ENCODE measurements at regions not wholly inside any gene's neighbourhood (a gene's known extent, or its start where the extent isn't known, plus 50 kb on each side); places are given as distances from the start of the nearest gene placed in this dataset.

GRCh38 chr5:4230471-4230785, 634.8 kb downstream of the IRX1 start:
- TF ChIP-seq POLR2A (IDR thresholded peaks at IDR 0.05; ENCODE audit: low read depth) (no peak), CTCF (IDR thresholded peaks at IDR 0.05) (no peak), EP300 (IDR thresholded peaks at IDR 0.05) (no peak)
